Keratinocyte (primary cell): ENCODE measurements at regions not wholly inside any gene's neighbourhood (a gene's known extent, or its start where the extent isn't known, plus 50 kb on each side); places are given as distances from the start of the nearest gene placed in this dataset.

Source experiments
- DNase-seq: peaks from one replicate; pipeline ENCODE4 v3.0.0-alpha.2; 2011; ENCODE audit warnings: low read depth, missing footprints, low spot score
- FAIRE-seq: peaks from 2 replicates; lab custom pipeline; 2011; peaks lifted over from hg19 to GRCh38; lab: Jason Lieb, UNC
- H2AFZ ChIP-seq: 2 replicates; pipeline ENCODE4 v1.6.0; 2012; ENCODE audit warnings: low read length, control low read depth, inconsistent platforms; ENCODE audit not compliant: control insufficient read depth
- H3K27ac ChIP-seq: 2 replicates; pipeline ENCODE4 v1.5.1; 2011; ENCODE audit warnings: low read length; ENCODE audit not compliant: control insufficient read depth, insufficient read depth
- H3K27me3 ChIP-seq: 3 replicates; pipeline ENCODE4 v1.6.0; 2011; ENCODE audit warnings: low read length; ENCODE audit not compliant: control insufficient read depth, insufficient read depth; ENCODE audit errors: extremely low read depth
- H3K36me3 ChIP-seq, 2 experiments: 2 replicates in 1 of 2; 3 replicates in 1 of 2; pipeline ENCODE4 v1.5.1; 2011; ENCODE audit warnings: low read length in 2 of 2, mild to moderate bottlenecking in 1 of 2; ENCODE audit not compliant: control insufficient read depth in 2 of 2, insufficient read depth in 2 of 2; ENCODE audit errors: extremely low read depth in 1 of 2
- H3K4me1 ChIP-seq: 3 replicates; pipeline ENCODE4 v1.5.1; 2011; ENCODE audit warnings: low read length; ENCODE audit not compliant: control insufficient read depth, insufficient read depth; ENCODE audit errors: extremely low read depth
- H3K4me2 ChIP-seq: 3 replicates; pipeline ENCODE4 v1.6.0; 2011; ENCODE audit warnings: low read depth, low read length; ENCODE audit not compliant: control insufficient read depth, insufficient read depth; ENCODE audit errors: extremely low read depth
- H3K4me3 ChIP-seq, 3 experiments: fragments of 200-600 bp in 1 of 3; sonication (generic) in 1 of 3; 2 replicates in 2 of 3; 3 replicates in 1 of 3; pipeline ENCODE4 v1.5.1; 2011 to 2016; ENCODE audit warnings: low read length in 3 of 3, mild to moderate bottlenecking in 3 of 3, control low read depth in 2 of 3, inconsistent platforms in 1 of 3, low read depth in 1 of 3, mixed read lengths in 1 of 3, mixed run types in 1 of 3, moderate library complexity in 1 of 3; ENCODE audit not compliant: control insufficient read depth in 2 of 3, insufficient read depth in 2 of 3; ENCODE audit errors: extremely low read depth in 1 of 3
- H3K79me2 ChIP-seq: 2 replicates; pipeline ENCODE4 v1.6.0; 2012; ENCODE audit warnings: low read length; ENCODE audit not compliant: control insufficient read depth, insufficient read depth
- H3K9ac ChIP-seq: 3 replicates; pipeline ENCODE4 v1.6.0; 2011; ENCODE audit warnings: low read length; ENCODE audit not compliant: control insufficient read depth, insufficient read depth; ENCODE audit errors: extremely low read depth
- H3K9me1 ChIP-seq: 3 replicates; pipeline ENCODE4 v1.6.0; 2011; ENCODE audit warnings: low read length; ENCODE audit not compliant: control insufficient read depth, insufficient read depth; ENCODE audit errors: extremely low read depth
- H3K9me3 ChIP-seq: 2 replicates; pipeline ENCODE4 v1.5.1; 2012; ENCODE audit warnings: low read depth, low read length; ENCODE audit not compliant: control insufficient read depth
- H4K20me1 ChIP-seq: 3 replicates; pipeline ENCODE4 v1.6.0; 2011; ENCODE audit warnings: low read length; ENCODE audit not compliant: control insufficient read depth, insufficient read depth; ENCODE audit errors: extremely low read depth
- CTCF ChIP-seq, 3 experiments: IDR thresholded peaks in 1 of 3; conservative IDR thresholded peaks in 1 of 3; optimal IDR thresholded peaks in 1 of 3; 2 replicates in 2 of 3; 3 replicates in 1 of 3; pipeline versions ENCODE3 to v1.5.1; 2011; ENCODE audit warnings: low read length in 3 of 3, mild to moderate bottlenecking in 3 of 3, moderate library complexity in 2 of 3, control low read depth in 1 of 3, inconsistent platforms in 1 of 3; ENCODE audit not compliant: insufficient read depth in 2 of 3; ENCODE audit errors: extremely low read depth in 1 of 3
- EZH2 ChIP-seq: IDR thresholded peaks from one replicate; pipeline ENCODE4 v1.6.1; 2012; ENCODE audit warnings: inconsistent platforms, mild to moderate bottlenecking, low read length, moderate library complexity
- dilution Hi-C: fragments of 300-500 bp; cut with MboI; formaldehyde crosslinking; loops from one replicate; pipeline ENCODE4 v1.7.0; 2020; ENCODE audit warnings: low sequenced_read_pairs; ENCODE audit not compliant: extremely low pct_ligation_motif_present

GRCh38 chr17:14670861-14671260 lies 370.0 kb downstream of the HS3ST3B1 start:
- no peak for DNase-seq
- Histone ChIP-seq H3K36me3 (no peaks in the 10 kb centered on the region), H3K9me1 (no peaks in the 10 kb centered on the region), H4K20me1 (no peaks in the 10 kb centered on the region), H3K9me3 (no peaks in the 10 kb centered on the region), H3K9ac (no peak overlapping the region), H3K4me3 (no peak overlapping the region), H2AFZ (no peak overlapping the region), H3K27me3 (no peaks in the 10 kb centered on the region), H3K4me1 (no peaks in the 10 kb centered on the region), H3K27ac (no peak overlapping the region), H3K79me2 (no peaks in the 10 kb centered on the region), H3K4me2 (no peak overlapping the region)
- dilution Hi-C loops, result no loop called here
- no peak for TF ChIP-seq CTCF (optimal IDR thresholded peaks at IDR 0.05 in 1 of 3, IDR thresholded peaks at IDR 0.05 in 1 of 3, conservative IDR thresholded peaks at IDR 0.05 in 1 of 3; ENCODE audit: extremely low read depth in 1 of 3, insufficient read depth in 2 of 3, low read length in 3 of 3)
- no peak for TF ChIP-seq EZH2
- FAIRE-seq, result no peak

GRCh38 chr17:14664511-14664910 lies 363.6 kb downstream of the HS3ST3B1 start:
- H3K9me1 ChIP-seq, result no peaks in the 10 kb centered on the region
- H3K27ac ChIP-seq, result no peak overlapping the region
- H3K9ac ChIP-seq, result no peak overlapping the region
- TF ChIP-seq EZH2 (no peak), CTCF (optimal IDR thresholded peaks at IDR 0.05 in 1 of 3, IDR thresholded peaks at IDR 0.05 in 1 of 3, conservative IDR thresholded peaks at IDR 0.05 in 1 of 3; ENCODE audit: extremely low read depth in 1 of 3, insufficient read depth in 2 of 3, low read length in 3 of 3) (no peak)
- FAIRE-seq (no peak), DNase-seq (no peak)
- dilution Hi-C loops, result no loop called here
- H3K4me2 ChIP-seq, result no peak overlapping the region
- H3K4me1 ChIP-seq, result no peaks in the 10 kb centered on the region
- H3K9me3 ChIP-seq, result no peaks in the 10 kb centered on the region
- H2AFZ ChIP-seq, result no peak overlapping the region
- no peaks in the 10 kb centered on the region for H4K20me1 ChIP-seq
- H3K79me2 ChIP-seq, result no peaks in the 10 kb centered on the region
- H3K4me3 ChIP-seq, result no peak overlapping the region
- no peaks in the 10 kb centered on the region for H3K36me3 ChIP-seq
- no peaks in the 10 kb centered on the region for H3K27me3 ChIP-seq
